Retinal pigment epithelial cell (primary cell): ENCODE measurements at regions not wholly inside any gene's neighbourhood (a gene's known extent, or its start where the extent isn't known, plus 50 kb on each side); places are given as distances from the start of the nearest gene placed in this dataset.

Experiments
- DNase-seq: peaks from one replicate; pipeline ENCODE4 v3.0.0-alpha.2; 2010; ENCODE audit warnings: low read depth
- H3K4me3 ChIP-seq: 2 replicates; pipeline ENCODE4 v1.5.1; 2011; ENCODE audit warnings: mild to moderate bottlenecking, low read length, control low read depth, moderate library complexity
- CTCF ChIP-seq: conservative IDR thresholded peaks from 2 replicates; pipeline ENCODE4 v1.5.1; 2011; ENCODE audit warnings: low read depth, low read length, control low read depth, inconsistent platforms

- no peak overlapping the region for H3K4me3 ChIP-seq
- no peak for TF ChIP-seq CTCF
- DNase-seq, result no peak
These were observed 253.4 kb upstream of the GPRIN3 start for GRCh38 chr4:89561048-89561447.

- H3K4me3 ChIP-seq, result no peak overlapping the region
- TF ChIP-seq CTCF, result peak; percentile 58
- no peak for DNase-seq
These were observed 250.5 kb upstream of the GPRIN3 start for GRCh38 chr4:89558147-89558546.

- no peak overlapping the region for H3K4me3 ChIP-seq
- no peak for DNase-seq
- TF ChIP-seq CTCF, result no peak
These were observed 249.2 kb upstream of the GPRIN3 start for GRCh38 chr4:89556601-89557305.

GRCh38 chr4:89551191-89551590 lies 243.6 kb upstream of the GPRIN3 start:
- no peak overlapping the region for H3K4me3 ChIP-seq
- no peak for DNase-seq
- TF ChIP-seq CTCF, result no peak

- DNase-seq, result peak; percentile 36
- no peak overlapping the region for H3K4me3 ChIP-seq
- TF ChIP-seq CTCF, result no peak
These were observed 242.3 kb upstream of the GPRIN3 start for GRCh38 chr4:89549907-89550306.

GRCh38 chr4:89545315-89545714 lies 237.7 kb upstream of the GPRIN3 start:
- no peak overlapping the region for H3K4me3 ChIP-seq
- no peak for DNase-seq
- no peak for TF ChIP-seq CTCF

GRCh38 chr4:89541998-89542397 lies 234.4 kb upstream of the GPRIN3 start:
- DNase-seq, result no peak
- TF ChIP-seq CTCF, result no peak
- no peak overlapping the region for H3K4me3 ChIP-seq
